M059J (cell line): ENCODE measurements at regions not wholly inside any gene's neighbourhood (a gene's known extent, or its start where the extent isn't known, plus 50 kb on each side); places are given as distances from the start of the nearest gene placed in this dataset.

Source experiments
- DNase-seq: peaks from one replicate; pipeline ENCODE4 v3.0.0-alpha.2; 2012; ENCODE audit warnings: low read depth

GRCh38 chr22:48701296-48702030 lies 1126.2 kb downstream of the BRD1 start:
- no peak for DNase-seq

- no peak for DNase-seq
Measured at GRCh38 chr22:48700566-48701295, 1126.9 kb downstream of the BRD1 start.

GRCh38 chr22:48700180-48700565 lies 1127.5 kb downstream of the BRD1 start:
- no peak for DNase-seq

- DNase-seq, result no peak
Measured at GRCh38 chr22:48699511-48699910, 1128.2 kb downstream of the BRD1 start.

- DNase-seq, result no peak
Measured at GRCh38 chr22:48698618-48699017, 1129.1 kb downstream of the BRD1 start.

GRCh38 chr22:48697694-48698276 lies 1129.9 kb downstream of the BRD1 start:
- no peak for DNase-seq

- DNase-seq, result no peak
Measured at GRCh38 chr22:48697223-48697622, 1130.5 kb downstream of the BRD1 start.

DNA sequence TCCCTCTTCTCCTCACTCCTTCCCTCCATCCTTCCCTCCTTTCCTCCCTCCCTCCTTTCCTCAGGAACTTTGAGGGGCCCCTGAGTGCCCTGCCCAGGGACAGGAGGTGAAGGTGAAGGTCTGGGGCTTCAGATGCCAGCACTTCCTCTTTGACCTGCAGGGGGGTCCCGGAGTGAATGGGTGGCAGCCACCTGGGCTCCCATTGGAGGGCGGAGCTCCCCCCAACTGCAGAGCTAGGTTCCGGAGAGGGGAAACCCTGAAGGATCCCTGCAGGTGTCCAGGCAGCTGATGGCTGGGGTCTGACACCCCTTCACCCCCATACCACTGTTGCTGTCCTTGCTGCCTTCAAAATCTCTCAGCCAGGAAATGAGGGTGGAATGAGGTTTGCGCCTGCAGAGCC lies 1131.3 kb downstream of the BRD1 start:
- no peak for DNase-seq

DNA sequence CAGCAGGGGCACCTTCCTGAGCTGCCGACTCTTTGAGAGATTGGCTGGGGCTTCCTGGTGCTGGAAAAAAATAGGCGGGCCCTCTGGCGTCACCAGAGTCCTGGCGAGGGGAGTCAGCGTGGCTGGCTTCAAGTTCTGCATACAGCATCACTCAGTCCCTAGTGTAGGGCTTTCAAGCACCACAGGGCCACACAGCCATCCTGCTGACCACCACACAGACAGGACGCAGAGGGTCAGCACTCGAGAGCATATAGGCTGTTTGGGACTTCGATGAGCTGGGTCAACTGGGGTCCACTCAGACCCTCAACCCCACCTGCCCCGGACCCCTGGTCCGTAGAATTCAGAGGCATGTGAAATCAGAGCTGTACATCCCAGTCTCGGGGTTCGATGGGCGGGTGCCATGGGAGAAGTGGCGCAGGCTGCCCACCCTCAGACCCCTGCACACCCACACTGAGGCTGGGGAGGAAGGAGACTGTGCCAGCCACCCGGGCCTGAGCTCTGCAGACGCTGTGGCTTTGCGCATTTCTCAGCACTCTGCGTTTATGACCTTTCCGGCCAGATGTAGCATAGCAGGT lies 1131.9 kb downstream of the BRD1 start:
- no peak for DNase-seq

DNA sequence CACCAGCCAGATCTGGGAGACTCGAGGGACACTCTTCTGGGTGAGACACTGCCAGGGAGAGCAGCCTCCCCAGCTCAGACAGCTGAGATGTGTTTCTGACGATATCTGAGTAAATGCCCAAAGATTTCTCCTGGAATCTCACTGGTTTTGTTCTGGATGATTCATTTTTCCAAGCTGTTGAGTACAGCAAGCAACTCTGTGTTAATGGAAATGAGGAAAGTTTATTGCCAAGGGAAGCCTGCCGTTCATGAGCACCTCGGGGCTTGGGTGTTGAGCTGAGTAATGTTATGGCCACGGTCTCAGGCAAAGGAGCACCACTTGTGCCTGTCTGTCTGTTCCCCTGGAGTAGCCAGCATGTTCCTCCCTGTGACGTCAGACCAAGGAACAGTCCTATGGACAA lies 1132.4 kb downstream of the BRD1 start:
- no peak for DNase-seq

DNA sequence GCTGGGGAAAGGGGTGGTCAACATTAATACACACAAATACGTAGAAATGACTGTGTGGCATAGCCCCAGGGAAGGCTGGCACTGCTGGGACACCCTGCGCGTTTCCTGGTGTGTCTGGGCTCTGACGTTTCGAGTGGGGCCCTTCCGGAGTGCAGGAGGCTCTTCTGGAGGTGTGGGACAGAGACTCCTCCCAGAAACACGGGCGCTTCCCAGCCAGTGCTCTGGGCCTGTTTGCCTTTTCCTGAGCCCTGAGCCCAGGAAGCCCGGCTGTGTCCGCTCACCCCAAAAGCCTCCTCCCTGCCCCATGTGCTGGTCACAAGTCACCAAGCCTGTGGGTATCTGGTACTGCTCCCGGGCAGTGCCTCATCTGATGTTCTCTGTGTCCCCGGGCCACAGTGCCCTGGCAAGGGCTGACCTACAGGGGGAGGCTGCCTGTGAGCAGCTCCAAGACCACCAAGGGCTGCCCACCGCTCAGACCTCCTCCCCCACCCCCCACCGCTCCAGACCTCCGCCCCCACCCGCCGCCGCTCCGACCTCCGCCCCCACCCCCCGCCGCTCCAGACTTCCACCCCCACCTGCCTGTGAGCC lies 1133.3 kb downstream of the BRD1 start:
- DNase-seq, result no peak

- no peak for DNase-seq
Measured at GRCh38 chr22:48693377-48694135, 1134.1 kb downstream of the BRD1 start.

DNA sequence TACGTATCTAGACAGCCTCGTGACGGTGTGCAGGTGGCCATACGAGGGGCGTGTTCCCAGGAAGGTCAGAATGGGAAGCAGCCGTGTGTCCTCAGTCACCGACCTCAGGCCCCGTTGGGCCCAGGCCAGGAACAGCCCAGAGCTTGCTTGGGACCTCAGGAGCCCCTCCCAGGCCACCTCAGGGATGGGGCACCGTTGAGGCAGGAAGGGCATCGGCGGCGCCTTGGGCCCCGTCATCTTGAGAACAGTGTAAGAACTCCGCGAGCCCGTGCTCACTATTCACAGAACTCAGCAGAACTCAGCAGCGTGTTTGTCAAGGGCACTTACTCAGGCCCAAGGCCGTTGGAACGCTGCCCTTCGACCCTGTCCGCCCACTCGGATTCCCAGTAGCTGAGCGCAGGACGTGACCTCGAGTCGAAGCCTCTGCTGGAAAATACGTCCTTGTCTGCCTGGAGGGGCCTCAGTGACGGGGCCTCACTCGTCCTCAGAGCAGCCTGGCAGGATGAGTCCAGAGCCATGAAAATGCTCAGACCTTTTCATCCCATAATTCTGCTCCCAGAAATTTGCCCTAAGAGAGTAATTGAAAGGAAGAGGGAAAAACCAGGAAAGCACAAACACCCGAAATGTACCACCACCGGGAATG lies 1134.8 kb downstream of the BRD1 start:
- DNase-seq, result no peak

DNA sequence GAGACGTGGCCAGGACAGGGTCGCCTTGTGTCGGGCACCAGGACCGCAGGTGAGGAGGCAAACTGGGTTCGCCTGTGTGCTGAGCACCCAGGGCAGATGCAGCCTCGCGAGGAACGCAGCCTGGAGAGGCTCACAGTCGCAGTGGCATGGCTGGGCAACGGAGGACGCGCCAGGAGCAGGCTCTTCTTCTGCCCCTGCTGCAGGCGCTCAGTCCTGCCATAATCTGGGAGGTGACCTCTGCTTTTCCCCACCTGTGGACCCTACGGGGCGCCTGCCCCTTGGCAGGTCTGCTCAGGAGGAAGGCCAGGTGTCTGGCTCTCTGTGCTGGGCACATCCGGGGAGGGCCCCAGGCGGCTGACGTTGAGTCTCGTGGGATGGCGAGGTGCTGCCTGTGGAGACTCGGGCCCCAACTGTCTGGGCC lies 1136.2 kb downstream of the BRD1 start:
- DNase-seq, result no peak

DNA sequence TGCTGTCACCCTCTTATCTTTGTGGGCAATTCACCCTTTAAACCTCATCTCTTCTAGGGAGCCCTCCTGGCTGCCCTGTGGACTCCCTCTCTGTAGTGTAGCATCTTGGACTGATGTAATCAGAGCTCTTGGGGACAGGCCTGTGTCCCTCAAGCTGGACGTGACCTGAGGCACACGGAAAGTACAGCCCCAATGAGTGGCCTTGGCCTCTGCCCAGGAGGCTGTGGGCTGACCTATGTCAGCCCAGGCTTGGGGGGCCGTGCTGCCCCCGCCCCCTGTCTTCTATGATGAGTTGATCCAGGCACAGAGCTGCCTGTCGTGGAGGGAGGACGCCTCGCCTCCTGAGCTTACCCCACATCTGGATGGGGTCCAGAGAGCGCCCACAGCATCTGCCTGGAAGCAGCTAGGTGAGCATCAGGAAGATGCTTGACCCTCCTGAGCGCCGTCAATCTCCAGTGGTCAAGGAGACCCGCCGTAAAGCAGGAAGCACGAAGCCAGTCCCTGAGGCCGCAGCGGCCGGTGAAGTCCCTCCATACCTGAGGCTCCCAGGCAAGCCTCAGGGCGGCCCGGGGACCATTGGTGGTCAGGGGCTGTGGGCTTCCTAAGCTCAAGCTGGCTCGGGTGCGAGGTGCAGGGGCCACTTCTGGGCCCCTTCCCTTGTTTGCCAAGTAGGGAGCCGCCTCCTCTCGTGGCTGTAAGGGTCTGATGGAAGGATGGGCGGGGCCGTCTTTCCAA lies 1136.9 kb downstream of the BRD1 start:
- DNase-seq, result no peak

DNA sequence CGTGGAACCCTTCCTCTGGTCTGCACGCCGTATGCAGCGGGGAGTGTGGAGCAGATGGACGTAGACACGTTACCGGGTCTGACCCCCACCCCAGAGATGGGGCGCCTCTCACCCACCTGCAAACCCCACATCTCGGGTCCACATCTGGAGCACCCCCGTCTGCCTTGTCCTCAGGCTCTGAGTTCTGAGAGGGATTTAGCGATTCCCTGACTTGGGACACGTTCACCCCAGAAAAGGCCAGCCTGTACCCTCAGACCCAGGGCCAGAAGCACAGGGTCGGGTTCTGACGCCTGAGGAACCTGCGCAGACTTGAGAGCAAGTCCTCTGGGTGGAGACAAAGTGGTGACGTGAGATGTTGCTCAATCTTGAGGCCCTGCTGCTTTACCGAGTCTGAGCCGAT lies 1138.5 kb downstream of the BRD1 start:
- DNase-seq, result no peak

DNA sequence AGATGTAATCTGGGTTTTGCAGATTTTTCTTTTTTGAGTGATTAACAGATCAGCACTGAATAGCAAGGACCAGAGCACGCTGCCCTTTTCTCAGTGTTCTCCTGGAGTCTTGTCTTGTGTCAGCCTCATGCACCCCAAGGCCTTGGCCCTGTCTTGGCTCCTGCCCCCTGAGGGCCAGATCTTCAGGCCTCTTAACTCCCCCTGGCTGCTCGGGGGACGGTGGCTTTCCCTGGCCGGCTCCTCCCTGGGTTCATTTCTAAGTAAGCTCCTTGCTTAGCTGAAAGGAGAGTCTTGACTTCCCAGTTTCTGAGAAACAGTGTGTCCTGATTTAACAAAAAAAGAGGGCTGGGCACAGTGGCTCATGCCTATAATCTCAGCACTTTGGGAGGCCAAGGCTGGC lies 1139.3 kb downstream of the BRD1 start:
- DNase-seq, result no peak

DNA sequence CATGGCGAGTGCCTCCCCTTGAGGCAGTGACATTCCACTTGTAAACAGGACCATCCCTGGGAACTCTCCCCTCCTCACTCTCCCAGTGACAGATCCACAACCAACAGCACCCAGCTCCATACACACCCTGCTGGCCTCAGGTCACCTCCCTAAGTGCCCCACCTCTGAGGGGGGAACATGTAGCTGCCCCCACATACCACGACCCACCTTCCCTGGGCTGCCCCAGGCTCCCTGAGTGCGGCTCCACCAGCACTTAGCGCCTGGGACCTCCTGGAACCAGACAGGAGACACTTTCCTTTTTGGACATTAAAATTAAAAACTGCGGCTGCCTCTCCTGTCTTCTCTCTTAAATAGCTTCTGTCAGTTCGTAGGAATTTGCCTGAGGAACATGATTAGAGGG lies 1140.1 kb downstream of the BRD1 start:
- DNase-seq, result no peak

GRCh38 chr22:48686694-48687302 lies 1140.9 kb downstream of the BRD1 start:
- no peak for DNase-seq

DNA sequence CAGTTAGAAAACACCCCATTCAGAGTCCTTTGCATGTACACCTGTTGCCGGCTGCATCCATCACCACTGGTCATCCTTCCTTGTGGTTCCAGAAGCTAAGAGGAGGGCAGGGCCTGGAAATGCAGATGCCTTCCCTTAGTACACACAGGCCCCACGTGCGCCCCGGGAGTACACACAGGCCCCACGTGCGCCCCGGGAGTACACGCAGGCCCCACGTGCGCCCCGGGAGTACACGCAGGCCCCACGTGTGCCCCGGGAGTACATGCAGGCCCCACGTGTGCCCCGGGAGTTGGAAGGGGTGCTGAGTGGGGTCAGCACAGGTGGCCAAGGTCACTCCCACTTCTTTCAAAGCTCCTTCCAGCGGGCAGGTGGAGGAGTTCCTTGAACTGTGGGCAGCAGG lies 1141.9 kb downstream of the BRD1 start:
- no peak for DNase-seq
